Left lung (tissue), 4 donors: ENCODE measurements at regions not wholly inside any gene's neighbourhood (a gene's known extent, or its start where the extent isn't known, plus 50 kb on each side); places are given as distances from the start of the nearest gene placed in this dataset.

ENCODE experiments used
- ATAC-seq: fragments of 200-7000 bp; cut with Tn5 transposase; one replicate; pipeline ENCODE4 v1.9.1; 2020; ENCODE audit warnings: moderate library complexity
- DNase-seq, 4 donors: peaks; one replicate each; pipeline ENCODE4 v3.0.0-alpha.2; 2013 to 2020
- H3K27ac ChIP-seq, 2 donors: fragments of 200-600 bp; sonication (generic) in 1 of 2; one replicate each; pipeline versions ENCODE4 v1.5.0 to v1.8.0; 2020 to 2021
- H3K27me3 ChIP-seq, 2 donors: fragments of 200-600 bp; sonication (generic) in 1 of 2; one replicate each; pipeline versions ENCODE4 v1.5.0 to v1.8.0; 2020 to 2021
- H3K36me3 ChIP-seq, 2 donors: fragments of 200-600 bp; sonication (generic) in 1 of 2; one replicate each; pipeline versions ENCODE4 v1.5.0 to v1.8.0; 2020 to 2021
- H3K4me1 ChIP-seq, 2 donors: fragments of 200-600 bp; one replicate each; pipeline ENCODE4 v1.8.0; 2021
- H3K4me3 ChIP-seq, 2 donors: fragments of 200-600 bp; sonication (generic) in 1 of 2; one replicate each; pipeline versions ENCODE4 v1.5.0 to v1.8.0; 2020 to 2021; ENCODE audit warnings: mild to moderate bottlenecking in 1 of 2
- H3K9me3 ChIP-seq, 2 donors: fragments of 200-600 bp; sonication (generic) in 1 of 2; one replicate each; pipeline versions ENCODE4 v1.5.0 to v1.8.0; 2020 to 2021
- CTCF ChIP-seq, 2 donors: fragments of 200-600 bp; sonication (generic) in 1 of 2; IDR thresholded peaks; one replicate each; pipeline versions ENCODE4 v1.5.0 to v1.8.0; 2021; ENCODE audit warnings: antibody characterized with exemption in 2 of 2
- intact Hi-C, 2 donors: fragments of 100-400 bp; cut with DNase I; formaldehyde crosslinking; loops; one replicate each; pipeline versions ENCODE4 v1.11.2 to v1.14.2; 2022
- donor health status: DM: no; HTN: yes; CAD: no.
- donor health status: DM: no; HTN: no; CAD: no.

- H3K36me3 ChIP-seq: no peaks in the 10 kb centered on the region
- intact Hi-C loops: no loop called here
Measured at GRCh38 chr4:30825008-30825770, 105.0 kb downstream of the PCDH7 start.

GRCh38 chr4:30828264-30828926, 108.2 kb downstream of the PCDH7 start:
- no peaks in the 10 kb centered on the region for H3K4me1 ChIP-seq
- DNase-seq (no peak), ATAC-seq (no peak)
- intact Hi-C loops: no loop called here
- no peaks in the 10 kb centered on the region for H3K27me3 ChIP-seq
- no peak for TF ChIP-seq CTCF (IDR thresholded peaks at IDR 0.05)
- H3K27ac ChIP-seq: no peak overlapping the region
- H3K4me3 ChIP-seq: no peak overlapping the region
- H3K9me3 ChIP-seq: no peaks in the 10 kb centered on the region
- H3K36me3 ChIP-seq: no peaks in the 10 kb centered on the region

More at GRCh38 chr4:30825008-30825770, 105.0 kb downstream of the PCDH7 start:
- no peak for TF ChIP-seq CTCF (IDR thresholded peaks at IDR 0.05)
- no peaks in the 10 kb centered on the region for H3K9me3 ChIP-seq
- DNase-seq: no peak
- H3K27me3 ChIP-seq: no peaks in the 10 kb centered on the region
- no peak overlapping the region for H3K27ac ChIP-seq
- no peak for ATAC-seq
- no peak overlapping the region for H3K4me3 ChIP-seq
- no peaks in the 10 kb centered on the region for H3K4me1 ChIP-seq

DNA sequence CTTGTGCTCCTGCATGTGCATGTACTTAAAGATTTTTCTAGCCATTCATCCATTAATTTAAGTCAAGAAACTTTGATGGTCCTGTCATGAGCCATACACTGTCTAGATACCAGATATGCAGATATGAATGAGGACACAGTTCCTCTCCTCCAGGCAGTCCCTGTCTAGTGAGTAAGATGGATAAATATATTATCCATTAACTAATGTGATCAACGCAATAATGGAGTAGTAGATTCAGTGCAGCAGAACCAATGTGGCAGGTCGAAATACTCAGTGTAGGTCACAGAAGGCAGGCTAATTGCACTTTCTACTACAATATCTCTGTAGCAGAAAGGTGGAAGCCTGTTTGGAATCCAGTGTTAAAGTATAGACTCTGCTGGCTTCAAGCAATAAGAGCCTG, 112.5 kb downstream of the PCDH7 start:
- Histone ChIP-seq H3K36me3 (no peaks in the 10 kb centered on the region), H3K27me3 (no peaks in the 10 kb centered on the region), H3K9me3 (no peaks in the 10 kb centered on the region), H3K4me1 (no peaks in the 10 kb centered on the region), H3K4me3 (no peak overlapping the region), H3K27ac (no peak overlapping the region)
- no peak for TF ChIP-seq CTCF (IDR thresholded peaks at IDR 0.05)
- intact Hi-C loops: no loop called here
- DNase-seq (no peak), ATAC-seq (no peak)

- ATAC-seq (no peak), DNase-seq (no peak)
- no peaks in the 10 kb centered on the region for H3K27me3 ChIP-seq
- no peaks in the 10 kb centered on the region for H3K9me3 ChIP-seq
- no peaks in the 10 kb centered on the region for H3K36me3 ChIP-seq
- intact Hi-C loops: no loop called here
- no peak overlapping the region for H3K27ac ChIP-seq
- TF ChIP-seq CTCF (IDR thresholded peaks at IDR 0.05): no peak
- no peak overlapping the region for H3K4me3 ChIP-seq
- no peaks in the 10 kb centered on the region for H3K4me1 ChIP-seq
Measured at GRCh38 chr4:30833206-30833605, 113.0 kb downstream of the PCDH7 start.

- Histone ChIP-seq H3K4me1 (no peaks in the 10 kb centered on the region), H3K36me3 (no peaks in the 10 kb centered on the region), H3K4me3 (no peak overlapping the region), H3K9me3 (no peaks in the 10 kb centered on the region), H3K27ac (no peak overlapping the region), H3K27me3 (no peaks in the 10 kb centered on the region)
- ATAC-seq (no peak), DNase-seq (peak in 1 of 4 donors; percentile 36)
- intact Hi-C loops: no loop called here
- TF ChIP-seq CTCF (IDR thresholded peaks at IDR 0.05): no peak
Measured at GRCh38 chr4:30835044-30835443, 114.9 kb downstream of the PCDH7 start.
